IPS-NIHi7 (cell line): ENCODE measurements at regions not wholly inside any gene's neighbourhood (a gene's known extent, or its start where the extent isn't known, plus 50 kb on each side); places are given as distances from the start of the nearest gene placed in this dataset.

Experiments used
- DNase-seq: peaks from one replicate; pipeline ENCODE4 v3.0.0; 2012; ENCODE audit warnings: mixed read lengths; ENCODE audit errors: extremely low spot score

DNA sequence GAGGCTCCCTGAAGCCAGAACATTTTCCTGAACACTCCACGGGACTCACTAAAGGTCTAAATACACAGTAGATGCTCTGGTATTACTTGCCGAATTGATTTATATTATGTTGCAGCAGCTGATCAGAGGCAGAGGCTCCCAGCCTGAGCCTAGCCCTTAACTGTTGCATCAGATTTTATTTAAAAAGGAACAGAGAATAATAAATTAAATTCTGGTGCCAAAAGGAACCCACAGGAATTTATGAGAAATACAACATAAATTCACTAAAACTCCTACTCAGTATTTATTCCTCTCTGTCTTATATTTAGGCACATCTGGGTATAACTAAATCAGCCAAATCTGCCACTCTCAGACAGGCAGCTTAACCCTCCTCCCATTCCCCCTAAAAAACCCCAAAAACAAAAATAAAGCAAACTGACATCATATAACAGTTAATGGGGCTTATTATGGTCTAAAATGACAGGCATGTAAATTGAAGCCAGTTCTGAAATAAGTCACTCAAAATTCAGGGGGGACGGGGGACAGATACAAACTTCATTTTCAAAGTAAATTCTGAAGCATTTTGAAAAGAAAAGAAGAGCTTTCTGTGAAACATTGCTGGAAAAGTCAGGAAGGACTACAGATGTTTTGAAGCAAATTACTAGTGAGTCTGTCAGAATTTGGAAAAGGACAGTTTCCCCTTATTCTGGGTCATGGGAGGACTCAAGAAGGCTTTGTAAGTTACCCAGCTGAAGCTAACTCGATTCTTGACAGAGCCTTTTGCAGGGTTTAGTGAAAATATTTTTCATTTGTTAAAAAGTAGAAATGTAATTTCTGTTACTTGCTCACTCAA is 53.8 kb upstream of the CORO2B start:
- DNase-seq, result no peak

DNA sequence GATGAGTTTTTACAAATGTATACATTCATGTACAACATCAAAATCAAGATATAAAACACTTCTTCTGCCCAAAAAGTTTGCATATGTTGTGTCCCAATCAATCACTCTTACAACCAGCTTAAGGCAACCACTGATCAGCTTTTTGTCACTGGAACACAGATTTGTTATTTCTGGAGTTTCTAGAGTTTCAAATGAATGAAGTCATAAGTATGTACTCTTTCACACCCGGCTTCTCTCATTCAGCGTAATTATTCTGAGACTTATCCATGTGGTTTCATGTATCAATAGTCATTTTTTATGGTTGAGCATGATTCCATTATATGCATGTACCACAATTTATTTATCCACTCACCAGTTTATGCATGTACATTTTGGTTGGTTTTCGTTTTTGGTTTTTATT is 53.0 kb upstream of the CORO2B start:
- DNase-seq, result no peak

DNA sequence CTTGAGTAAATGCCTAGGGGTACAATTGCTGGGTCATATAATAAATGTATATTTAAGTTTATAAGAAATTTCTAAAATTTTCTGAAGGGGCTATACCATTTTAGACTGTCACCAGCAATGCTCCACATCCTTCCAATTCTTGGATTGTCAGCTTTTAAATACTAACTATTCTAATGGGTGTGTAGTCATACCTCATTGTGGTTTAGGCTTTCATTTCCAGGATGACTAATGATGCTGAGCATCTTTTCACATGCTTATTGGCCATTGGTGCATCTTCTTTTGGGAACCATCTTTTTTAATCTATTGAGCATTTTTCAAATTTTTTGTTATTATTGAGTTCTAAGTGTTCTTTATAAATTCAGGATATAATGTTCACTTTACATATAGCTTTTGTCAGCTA is 52.5 kb upstream of the CORO2B start:
- DNase-seq, result no peak

DNA sequence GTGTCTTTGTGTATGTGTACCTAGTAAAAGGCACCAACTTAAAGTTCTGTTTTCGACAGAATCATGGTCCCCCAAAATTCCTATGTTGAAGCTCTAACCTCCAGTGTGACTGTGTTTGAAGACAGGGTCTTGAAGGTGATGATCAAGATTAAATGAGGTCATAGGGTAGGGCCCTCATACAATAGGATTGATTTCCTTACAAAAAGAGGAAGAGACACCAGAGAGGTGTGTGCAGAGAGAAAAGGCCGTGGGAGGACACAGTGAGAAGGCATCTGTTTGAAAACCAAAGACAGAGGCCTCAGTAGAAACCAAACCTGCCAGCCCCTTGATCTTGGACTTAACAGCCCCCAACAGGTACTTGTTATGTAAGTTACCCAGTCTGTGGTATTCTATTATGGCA is 52.0 kb upstream of the CORO2B start:
- no peak for DNase-seq

DNA sequence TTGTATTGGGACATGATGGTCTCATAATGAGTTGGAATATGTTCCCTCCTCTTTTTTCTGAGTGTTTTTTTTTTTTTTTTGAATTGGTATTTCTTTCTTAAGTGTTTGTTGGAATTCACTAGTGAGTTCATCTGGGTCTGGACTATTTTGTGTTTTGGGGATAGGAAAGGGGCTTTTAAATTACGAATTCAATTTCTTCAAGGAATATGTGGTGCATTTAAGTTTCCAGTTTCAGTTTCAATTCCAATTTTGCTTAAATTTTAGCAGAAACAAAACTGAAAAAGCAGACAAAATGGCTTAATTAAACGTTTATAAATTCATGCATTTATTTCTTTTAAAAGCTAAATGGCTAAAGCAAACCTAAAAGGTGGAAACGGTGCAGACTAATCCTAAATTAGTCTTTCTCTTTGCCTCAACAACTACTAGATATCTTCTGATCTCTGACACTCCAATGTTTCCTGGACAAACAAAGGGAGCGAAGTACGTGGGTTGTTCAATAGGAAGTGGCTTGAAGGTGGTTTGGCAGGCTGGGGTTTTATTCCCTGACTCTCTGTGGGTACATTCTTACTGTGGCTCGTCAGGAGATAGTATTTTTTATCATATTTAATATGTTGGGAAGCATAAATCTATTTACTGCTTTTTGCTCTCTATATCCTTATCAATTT is 50.0 kb upstream of the CORO2B start:
- no peak for DNase-seq
